ENCODE measurements at regions not wholly inside any gene's neighbourhood (a gene's known extent, or its start where the extent isn't known, plus 50 kb on each side); places are given as distances from the start of the nearest gene placed in this dataset.

- H3K4me3 ChIP-seq (ENCODE audit: low read depth, low read length), result no peak overlapping the region
- no peak for TF ChIP-seq CTCF (IDR thresholded peaks at IDR 0.05; ENCODE audit: insufficient read depth, low read depth, low read length, missing control alignments)
- no peak for DNase-seq (ENCODE audit: low read depth)
These were observed 338.1 kb upstream of the MSX2 start for GRCh38 chr5:174386306-174386705.

- TF ChIP-seq CTCF (IDR thresholded peaks at IDR 0.05; ENCODE audit: insufficient read depth, low read depth, low read length, missing control alignments), result no peak
- H3K4me3 ChIP-seq (ENCODE audit: low read depth, low read length), result no peak overlapping the region
- no peak for DNase-seq (ENCODE audit: low read depth)
These were observed 337.5 kb upstream of the MSX2 start for GRCh38 chr5:174386846-174387245.

- no peak for DNase-seq (ENCODE audit: low read depth)
- no peak overlapping the region for H3K4me3 ChIP-seq (ENCODE audit: low read depth, low read length)
- TF ChIP-seq CTCF (IDR thresholded peaks at IDR 0.05; ENCODE audit: insufficient read depth, low read depth, low read length, missing control alignments), result no peak
These were observed 336.9 kb upstream of the MSX2 start for GRCh38 chr5:174387448-174387847.

GRCh38 chr5:174392892-174393291 is 331.5 kb upstream of the MSX2 start:
- no peak for TF ChIP-seq CTCF (IDR thresholded peaks at IDR 0.05; ENCODE audit: insufficient read depth, low read depth, low read length, missing control alignments)
- no peak overlapping the region for H3K4me3 ChIP-seq (ENCODE audit: low read depth, low read length)
- DNase-seq (ENCODE audit: low read depth), result no peak

GRCh38 chr5:174396541-174396940 is 327.8 kb upstream of the MSX2 start:
- no peak overlapping the region for H3K4me3 ChIP-seq (ENCODE audit: low read depth, low read length)
- no peak for DNase-seq (ENCODE audit: low read depth)
- TF ChIP-seq CTCF (IDR thresholded peaks at IDR 0.05; ENCODE audit: insufficient read depth, low read depth, low read length, missing control alignments), result no peak

GRCh38 chr5:174397206-174397605 is 327.2 kb upstream of the MSX2 start:
- no peak overlapping the region for H3K4me3 ChIP-seq (ENCODE audit: low read depth, low read length)
- DNase-seq (ENCODE audit: low read depth), result no peak
- TF ChIP-seq CTCF (IDR thresholded peaks at IDR 0.05; ENCODE audit: insufficient read depth, low read depth, low read length, missing control alignments), result no peak

GRCh38 chr5:174398171-174398570 is 326.2 kb upstream of the MSX2 start:
- no peak for TF ChIP-seq CTCF (IDR thresholded peaks at IDR 0.05; ENCODE audit: insufficient read depth, low read depth, low read length, missing control alignments)
- DNase-seq (ENCODE audit: low read depth), result no peak
- H3K4me3 ChIP-seq (ENCODE audit: low read depth, low read length), result no peak overlapping the region
